ENCODE measurements at regions not wholly inside any gene's neighbourhood (a gene's known extent, or its start where the extent isn't known, plus 50 kb on each side); places are given as distances from the start of the nearest gene placed in this dataset.

DNA sequence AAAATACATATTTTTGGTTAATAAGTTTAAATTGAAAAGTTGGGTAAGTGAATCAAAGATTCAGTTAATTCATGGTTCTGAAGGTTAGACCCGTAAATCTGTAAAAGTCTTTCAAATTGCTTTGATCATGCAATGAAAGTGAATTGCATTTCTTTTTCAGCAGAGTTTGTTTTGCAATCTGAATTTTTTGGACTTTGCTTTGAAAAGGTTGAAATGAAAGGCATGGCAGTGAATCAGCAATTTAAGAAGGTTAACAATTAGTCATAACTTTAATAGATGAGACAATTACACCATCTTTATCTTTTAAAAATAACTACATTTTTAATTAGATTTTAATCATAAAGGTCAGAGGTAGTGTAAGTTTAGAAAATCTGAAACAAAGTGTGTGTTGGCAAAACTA, 310.9 kb upstream of the KCNJ16 start:
- no peak for DNase-seq

DNA sequence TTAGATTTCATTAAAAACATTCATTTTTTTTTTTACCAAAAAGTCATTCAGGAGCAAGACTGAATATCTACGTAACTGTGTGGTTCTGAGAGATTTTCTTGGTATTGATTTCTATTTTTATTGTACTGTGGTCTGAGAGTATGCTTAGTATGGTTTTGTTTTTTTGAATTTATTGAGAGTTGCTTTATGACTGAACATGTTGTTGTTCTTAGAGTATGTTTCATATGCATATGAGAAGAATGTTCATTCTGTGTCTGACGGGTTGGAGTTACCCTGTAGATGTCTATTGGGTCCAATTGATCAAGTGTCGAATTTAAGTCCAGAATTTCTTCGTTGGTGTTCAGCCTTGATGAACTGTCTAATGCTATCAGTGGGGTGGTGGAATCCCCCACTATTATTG, 306.0 kb upstream of the KCNJ16 start:
- DNase-seq = no peak

DNA sequence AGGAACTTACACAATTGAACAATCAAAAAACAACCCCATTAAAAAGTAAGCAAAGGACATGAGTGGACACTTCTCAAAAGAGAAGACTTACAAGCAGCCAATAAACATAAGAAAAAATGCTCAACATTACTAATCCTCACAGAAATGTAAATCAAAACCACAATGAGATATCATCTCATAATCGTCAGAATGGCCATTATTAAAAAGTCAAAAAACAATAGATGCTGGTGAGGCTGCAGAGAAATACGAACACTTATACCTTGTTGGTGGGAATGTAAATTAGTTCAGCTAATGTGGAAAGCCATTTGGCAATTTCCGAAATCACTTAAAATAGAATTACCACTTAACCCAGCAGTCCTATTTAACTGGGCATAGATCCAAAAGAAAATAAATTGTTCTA, 301.9 kb upstream of the KCNJ16 start:
- DNase-seq = no peak

DNA sequence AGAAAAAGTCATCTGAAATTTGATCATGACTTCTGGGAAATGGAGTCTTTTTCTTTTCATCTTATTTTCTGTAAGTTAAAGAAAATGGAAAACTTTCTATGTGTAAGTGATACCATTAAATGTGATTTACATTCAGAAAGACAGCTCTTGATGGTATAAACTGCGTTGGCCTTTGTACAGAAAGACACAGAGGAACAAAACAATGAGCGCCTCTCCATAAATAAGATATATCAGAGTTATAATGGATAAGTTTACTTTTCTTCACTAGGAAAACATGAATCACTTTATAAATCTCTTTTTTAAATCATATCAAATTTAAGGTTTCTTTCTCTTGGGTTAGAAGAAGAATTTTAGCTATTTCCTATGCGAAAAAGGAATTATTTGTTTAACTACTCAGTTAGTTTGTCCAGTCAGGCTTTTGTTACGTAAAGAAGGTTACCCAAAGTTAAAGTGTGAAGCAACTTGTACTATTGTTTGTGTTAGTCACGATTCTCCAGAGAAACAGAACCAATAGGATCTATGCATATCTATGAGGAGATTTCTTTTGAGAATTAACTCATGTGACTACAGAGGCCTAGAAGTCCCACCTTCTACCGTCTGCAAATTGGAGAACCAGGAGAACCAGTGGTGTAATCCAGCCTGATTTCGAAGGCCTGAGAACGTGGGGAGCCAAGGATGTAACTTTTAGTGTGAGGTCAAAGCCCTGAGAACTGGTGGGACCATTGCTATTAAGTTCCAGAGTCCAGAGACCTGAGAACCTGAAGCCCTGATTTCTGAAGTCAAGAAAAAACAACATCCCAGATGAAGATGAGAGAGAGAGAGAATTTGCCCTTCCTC, 295.4 kb upstream of the KCNJ16 start:
- peak; percentile 81 for DNase-seq

DNA sequence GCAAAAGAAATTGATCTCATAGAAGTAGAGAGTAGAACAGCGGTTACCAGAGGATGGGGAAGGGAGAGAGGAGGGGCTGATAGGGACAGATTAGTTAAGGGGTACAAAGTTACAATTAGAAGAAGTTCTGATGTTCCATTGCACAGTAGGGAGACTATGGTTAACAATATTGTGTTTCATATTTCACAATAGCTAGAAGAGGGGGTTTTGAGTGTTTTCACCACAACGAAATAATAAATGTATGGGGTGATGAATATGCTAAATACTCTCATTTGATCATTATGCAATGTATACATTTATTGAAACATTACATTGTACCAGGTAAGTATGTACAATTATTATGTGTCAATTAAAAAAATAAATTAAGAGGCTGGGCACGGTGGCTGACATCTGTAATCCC, 291.2 kb upstream of the KCNJ16 start:
- no peak for DNase-seq

DNA sequence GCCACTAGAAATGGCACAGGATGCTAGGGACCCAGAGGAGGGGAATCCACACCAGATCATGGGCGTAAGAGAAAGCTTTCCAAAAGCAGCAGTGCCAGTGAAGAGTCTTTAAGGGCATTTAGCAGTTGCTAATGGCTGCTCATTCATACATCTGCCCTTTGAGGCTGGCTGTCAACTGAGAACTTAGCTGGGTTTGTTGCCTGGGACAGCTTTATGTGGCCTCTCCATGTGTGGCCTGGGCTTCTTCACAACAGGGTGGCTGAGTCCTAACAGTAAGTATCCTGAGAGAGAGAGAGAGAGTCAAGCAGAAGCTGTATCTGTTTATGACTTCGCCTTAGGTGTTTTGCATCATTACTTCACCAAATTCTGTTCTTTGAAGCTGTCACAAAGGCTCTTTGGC, 286.1 kb upstream of the KCNJ16 start:
- DNase-seq = no peak

DNA sequence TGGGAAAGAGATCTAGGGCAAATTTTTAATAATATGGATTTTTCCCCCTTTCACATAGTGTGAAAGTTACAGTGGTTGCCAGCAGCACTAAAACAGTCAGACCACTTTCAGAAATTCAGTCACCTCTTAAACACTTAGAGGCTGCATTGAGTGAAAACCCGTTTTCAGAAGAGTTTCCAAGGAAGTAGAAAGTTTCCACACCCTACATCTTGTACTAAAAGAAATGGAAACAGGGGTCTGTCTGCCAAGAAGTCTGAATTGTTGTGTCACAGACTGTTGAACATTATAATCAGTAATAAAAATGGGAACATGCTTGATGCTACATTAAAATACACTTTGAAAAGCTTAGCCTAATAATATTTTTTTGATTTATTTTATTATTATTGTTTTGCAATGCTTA, 278.9 kb upstream of the KCNJ16 start:
- DNase-seq = no peak

DNA sequence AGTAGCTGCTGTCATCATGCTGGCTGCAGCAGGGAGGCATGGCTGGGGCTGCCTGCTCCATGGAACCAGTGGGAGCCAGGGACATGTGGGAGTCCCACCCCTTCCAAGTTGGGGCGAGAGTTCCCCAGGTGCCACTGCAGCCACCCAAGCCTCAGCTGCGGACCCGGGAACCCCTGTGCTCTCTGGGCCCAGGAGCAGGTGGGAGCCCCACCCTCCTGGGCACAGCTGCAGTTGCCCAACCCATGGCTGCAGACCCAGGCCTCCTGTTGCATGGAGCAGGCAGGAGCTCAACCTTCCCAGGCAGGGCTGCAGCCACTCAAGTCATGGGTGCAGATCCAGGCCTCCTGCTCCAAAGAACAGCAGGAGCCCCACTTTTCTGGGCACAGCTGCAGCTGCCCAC, 274.2 kb upstream of the KCNJ16 start:
- no peak for DNase-seq

DNA sequence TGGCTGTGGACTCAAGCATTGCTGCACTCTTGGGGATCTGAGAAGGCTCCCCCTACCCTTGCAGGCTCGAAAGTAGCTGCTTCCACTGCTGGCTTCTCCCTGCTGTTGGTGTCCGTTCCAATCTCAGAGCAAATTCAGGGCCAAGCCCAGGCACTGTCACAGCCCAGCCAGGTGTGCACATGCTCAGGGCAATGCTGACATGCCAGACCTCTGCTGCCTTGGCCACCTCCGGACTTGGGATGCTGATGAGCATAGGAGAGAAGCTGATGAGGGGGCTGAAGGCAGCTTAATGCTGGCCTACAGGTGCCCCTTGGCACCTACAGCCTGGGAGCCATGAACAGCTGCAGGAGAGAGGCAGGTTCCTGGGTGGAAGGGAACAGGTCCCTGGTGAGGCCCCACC, 273.7 kb upstream of the KCNJ16 start:
- no peak for DNase-seq

DNA sequence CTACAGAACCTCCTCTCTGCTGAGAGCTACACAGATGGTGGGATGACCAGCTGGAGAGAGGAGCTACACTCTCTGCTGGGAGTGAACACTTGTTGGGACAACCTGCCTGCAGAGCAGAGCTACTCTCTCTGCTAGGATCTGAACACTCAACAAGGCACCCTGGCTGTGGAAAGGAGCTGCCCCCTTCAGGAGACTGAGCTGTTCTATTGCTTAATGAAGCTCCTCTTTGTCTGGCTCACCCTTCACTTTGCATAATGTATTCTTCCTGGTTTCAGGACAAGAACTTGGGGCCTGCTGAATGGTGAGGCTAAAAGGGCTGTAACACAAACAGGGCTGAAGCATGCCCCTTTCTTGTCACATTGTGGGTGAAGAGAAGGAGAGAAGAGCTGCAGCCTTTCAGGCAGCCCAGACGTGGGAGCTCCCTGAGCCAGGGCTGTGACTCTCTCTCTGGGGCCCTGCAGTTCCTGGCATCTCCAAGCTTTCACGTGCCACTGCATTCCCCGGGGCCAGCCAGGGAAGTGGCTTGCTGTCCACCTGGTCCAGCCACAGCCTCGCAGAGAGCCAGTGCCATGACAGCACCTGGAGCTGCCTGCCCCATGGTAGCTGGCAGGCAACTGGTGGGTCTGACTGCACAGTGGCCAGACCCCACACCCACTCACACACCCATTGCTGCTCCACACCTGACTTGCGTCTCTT, 272.8 kb upstream of the KCNJ16 start:
- no peak for DNase-seq

DNA sequence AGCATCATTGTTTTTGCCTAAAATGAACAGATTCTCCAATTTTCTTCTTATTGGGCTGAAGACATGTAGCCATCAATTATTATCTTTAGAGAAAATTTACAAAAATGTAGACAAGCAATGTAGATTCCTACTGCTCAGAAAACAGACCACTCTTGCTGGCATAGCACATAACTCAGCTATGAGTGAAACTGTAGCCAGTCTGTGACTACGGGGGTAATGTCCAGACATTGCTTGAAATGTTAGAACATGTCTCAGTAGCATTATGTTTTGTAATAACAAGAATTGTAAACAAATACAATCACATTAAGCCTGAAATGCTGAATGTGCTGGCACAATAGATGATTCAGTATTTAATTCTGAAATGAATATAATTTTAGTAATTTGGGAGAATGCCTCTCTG, 265.7 kb upstream of the KCNJ16 start:
- peak; percentile 30 for DNase-seq

DNA sequence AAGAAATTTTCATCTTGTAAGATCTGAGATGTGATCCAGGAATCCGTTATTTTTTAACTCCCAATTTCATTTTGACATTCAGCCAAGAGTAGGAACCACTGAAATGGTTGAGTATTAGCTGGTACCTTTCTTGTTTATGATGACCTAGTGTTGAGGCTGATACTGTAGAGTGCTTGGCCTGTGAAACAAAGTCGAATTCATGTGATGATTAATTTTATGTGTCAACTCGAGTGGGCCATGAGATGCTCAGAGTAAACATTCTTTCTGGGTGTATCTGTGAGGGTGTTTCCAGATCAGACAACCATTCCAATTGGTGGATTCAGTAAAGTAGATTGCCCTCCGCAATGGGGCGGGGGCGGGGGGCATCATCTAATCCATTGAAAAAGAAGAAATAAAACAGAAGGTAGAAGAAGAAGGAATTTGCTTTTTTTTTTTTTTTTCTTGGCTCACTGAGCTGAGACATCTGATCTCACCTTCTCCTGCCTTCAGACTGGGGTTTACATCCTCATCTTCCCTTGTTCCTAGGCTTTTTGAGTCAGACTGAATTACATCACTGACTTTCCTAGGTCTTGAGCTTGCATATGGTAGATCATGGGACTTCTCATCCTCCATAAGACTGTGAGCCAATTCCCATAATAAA, 264.6 kb upstream of the KCNJ16 start:
- DNase-seq = peak; percentile 2

DNA sequence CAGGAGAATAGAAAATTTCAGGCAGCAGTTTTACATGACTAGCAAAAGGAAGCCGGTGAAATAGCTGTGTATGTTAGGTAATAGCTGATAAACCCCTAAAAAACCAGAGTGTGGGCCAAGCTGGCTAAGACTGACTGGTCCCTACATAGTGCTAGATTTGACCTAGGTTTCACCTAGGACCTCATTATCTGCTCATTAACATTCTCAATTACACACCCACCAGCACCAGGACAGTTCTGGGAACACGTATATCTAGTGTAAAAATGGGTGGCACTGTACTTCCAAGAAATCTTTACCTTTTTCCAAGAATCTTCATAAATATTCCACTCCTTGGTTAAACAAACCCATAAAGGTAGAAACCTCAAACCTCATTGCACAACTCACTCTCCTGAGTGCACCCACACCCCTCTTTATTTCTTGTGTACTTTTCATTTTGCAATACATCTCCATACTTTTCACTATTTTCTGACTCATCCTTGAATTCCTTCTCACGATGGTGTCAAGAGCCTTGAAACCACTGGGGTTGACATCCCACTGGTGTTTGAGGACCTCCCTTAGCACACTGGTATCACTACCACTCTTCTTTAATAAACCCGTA, 262.7 kb upstream of the KCNJ16 start:
- DNase-seq = no peak

DNA sequence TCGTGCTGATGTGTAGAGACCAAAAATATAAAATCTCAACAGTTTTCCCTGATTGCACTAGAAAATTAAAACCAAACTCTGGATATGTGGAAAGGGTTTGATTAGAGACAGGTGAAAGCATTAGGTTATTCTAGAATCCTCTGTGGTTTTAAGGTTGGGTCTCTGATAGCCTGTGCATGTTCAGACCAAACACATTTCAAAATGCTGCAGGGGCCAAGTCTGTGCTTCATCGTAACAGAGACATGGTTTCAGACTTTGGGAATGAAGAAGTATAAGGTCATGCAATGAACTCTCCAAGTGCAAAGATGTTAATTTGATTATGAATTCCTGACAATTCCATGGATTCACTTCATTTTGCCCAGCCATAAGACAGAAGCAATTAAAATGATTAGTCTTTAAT, 261.0 kb upstream of the KCNJ16 start:
- no peak for DNase-seq

DNA sequence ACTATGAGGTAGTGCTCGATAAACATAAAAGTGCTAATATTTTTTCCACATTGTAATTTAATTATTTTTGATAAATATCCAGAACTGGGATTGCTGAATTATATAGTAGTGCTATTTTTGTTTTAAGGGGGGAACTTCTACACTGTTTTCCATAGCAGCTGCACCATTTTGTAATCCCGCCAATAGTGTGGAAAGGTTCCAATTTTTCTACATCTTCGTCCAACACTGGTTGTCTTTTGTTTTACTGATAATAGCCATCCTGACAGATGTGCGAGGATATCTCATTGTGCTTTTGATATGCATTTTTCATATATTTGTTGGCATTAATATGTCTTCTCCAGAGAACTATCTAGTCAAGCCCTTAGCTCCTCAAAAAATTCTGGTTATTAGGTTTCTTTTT, 259.6 kb upstream of the KCNJ16 start:
- DNase-seq = no peak

DNA sequence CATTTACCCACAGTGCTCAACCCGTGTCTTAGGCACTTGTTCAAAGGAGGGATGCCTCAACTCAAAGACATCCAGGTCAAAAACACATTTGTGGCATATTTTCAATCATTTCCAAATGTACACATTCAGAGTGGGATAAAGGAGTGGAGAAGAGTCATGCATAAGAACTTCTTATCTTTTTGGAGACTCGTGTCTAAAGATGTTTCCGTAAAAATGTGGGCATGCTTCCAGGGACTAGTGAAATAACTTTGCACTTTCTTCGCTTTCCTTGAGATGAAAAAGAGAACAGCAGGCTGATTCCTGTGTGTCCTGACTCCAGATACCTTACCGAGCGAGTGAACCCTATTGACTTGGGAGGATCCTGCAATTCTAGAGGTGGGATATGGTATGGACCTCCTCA, 256.6 kb upstream of the KCNJ16 start:
- DNase-seq = peak; percentile 44

DNA sequence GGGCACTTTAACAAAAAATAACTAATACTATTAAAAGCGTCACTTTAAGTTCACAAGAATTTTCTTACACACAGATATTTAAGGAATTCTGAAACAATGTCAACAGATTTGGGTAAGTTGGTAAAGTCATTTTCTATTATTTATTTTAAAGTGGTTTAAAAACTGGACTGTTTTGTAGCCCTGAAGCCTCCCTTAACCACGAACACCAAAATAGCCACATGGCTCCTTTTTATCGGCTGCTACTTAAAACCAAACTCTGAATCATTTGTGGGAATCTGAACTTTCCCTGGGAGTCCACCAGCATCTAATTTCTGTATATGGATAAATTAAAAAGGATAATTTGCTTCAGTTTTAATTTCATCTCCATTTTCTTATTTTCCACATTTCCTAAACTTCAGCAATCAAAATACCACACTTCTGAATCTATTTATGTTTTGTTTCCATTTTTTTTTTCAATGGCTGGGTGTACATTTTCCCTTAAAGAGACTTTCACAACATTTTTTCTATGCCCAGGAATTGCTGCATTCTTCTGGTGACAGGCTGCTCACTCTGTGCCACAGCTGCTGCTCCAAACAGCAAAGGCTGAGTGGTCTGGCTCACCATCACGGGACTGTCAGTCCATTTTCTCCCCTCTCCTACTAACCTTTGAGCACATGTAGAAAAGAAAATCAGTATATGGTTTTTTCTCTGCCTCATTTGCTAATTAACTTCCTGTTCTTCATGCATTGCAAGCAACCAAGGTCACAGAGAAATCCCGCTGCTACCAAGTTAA, 255.5 kb upstream of the KCNJ16 start:
- DNase-seq = peak; percentile 73

DNA sequence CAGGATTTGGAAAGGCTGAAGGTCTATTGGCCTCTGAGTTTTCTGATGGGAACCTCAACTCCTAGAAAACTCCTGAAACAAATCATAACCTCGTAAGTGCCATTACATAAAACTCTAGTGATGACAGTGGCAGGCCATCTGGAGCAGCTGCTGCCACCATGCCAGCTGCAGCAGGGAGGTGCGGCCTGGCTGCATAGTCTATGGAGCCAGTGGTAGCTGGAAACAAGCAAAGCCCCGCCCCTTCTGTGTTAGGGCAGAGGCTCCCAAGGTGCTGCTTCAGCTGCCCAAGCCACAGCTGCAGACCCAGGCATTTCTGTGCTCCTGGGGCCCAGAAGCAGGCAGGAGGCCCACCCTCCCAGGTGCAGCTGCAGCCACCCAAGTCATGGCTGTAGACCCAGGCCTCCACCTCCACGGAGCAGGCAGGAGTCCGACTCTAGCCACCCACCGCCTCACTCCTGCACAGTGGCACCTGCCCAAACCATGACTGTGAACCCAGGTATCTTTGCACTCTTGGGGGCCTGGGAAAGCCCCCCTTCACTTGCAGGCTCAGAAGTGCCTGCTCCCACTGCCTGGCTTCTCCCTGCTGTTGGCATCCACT, 254.1 kb upstream of the KCNJ16 start:
- DNase-seq = no peak

DNA sequence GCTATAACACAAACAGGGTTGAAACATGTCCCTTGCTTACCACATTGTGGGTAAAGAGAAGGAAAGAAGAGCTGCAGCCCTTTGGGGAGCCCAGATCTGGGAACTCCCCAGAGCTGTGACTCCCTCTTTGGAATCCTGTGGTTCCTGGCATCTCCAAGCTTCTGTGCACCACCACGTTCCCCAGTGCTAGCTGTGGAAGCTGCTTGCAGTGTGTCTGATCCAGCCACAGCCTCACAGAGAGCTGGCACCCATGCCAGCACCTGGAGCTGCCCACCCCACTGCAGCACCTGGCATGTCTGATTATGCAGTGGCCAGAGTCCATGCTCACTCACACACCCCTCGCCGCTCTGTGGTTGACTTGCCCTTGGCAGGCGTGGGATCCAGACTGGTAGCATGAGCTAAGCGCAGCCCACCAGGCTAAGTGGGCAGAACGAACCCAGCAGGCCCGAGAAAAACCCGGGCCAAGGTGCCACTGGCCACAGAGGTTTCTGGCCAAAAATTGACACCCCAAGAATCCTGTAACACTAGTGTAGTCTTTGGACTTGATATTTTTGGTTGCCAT, 252.6 kb upstream of the KCNJ16 start:
- no peak for DNase-seq

DNA sequence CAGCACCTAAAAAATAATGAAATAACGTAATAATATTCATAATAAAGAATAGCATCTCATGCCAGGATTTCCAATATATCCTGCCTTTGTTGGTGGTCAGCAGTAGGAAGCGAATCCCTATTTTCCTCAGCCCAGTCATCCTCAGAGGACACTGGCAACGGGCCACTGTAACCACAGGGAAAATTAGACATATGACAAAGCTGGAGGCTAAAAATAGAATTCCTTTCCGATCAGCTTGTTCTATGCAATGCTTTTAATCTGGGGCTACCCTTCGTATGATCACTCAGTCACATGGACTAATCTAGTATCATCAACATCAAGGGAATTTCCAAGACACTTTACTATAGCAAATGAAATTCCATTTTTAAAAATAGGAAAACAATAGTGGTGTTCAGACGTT, 246.9 kb upstream of the KCNJ16 start:
- peak; percentile 80 for DNase-seq

DNA sequence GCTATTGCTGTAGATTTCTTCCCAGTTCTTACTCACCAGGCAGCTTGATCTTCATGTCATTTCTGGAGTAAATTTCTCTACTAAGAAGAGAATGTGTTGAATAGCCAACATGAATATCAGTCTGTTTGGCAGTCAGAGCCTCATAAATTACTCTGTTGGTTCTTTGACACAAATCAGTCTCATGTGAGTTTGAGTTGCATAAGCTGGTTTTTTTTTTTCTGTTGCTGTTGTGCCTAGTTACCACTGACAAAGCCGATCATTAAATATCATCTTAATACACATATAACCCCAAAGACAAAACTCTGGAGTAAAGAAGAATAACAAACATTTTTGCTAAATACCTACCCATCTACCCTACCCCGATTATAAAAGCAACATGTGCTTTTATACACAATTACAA, 240.5 kb upstream of the KCNJ16 start:
- no peak for DNase-seq

DNA sequence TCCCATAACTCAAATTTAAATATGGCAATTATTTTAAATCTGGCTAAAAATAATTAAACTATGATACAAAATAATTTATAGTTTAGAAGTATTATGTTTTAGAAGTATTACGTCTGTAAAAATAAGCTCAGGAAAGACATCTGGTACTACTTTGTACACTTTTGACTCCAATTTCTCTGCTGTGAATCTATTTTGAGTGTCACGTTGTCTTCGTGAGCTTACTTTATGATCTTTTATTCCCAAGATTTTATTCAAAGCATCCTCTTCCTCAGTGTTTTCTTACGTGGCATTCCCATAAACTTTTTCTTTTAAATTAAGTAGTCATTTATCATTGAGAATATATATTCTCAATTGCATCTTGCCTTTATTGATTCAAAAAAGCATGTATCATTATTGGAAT, 223.3 kb upstream of the KCNJ16 start:
- no peak for DNase-seq
